Mesenchymal stem cell (in vitro differentiated cells and primary cell): ENCODE measurements at regions not wholly inside any gene's neighbourhood (a gene's known extent, or its start where the extent isn't known, plus 50 kb on each side); places are given as distances from the start of the nearest gene placed in this dataset.

ENCODE experiments used
- DNase-seq: peaks from one replicate; pipeline ENCODE4 v3.0.0-alpha.2; 2013
- H2AFZ ChIP-seq: one replicate; pipeline ENCODE4 v1.6.1; 2013; ENCODE audit warnings: low read depth, mild to moderate bottlenecking, control low read depth, inconsistent platforms, low read length, moderate library complexity
- H2AK5ac ChIP-seq: 2 replicates; pipeline ENCODE4 v1.6.1; 2013; ENCODE audit warnings: low read length, moderate library complexity, mild to moderate bottlenecking, inconsistent platforms; ENCODE audit not compliant: severe bottlenecking
- H2BK120ac ChIP-seq: one replicate; pipeline ENCODE4 v1.6.1; 2013; ENCODE audit warnings: low read depth, mild to moderate bottlenecking, inconsistent platforms, low read length, moderate library complexity
- H2BK12ac ChIP-seq, 2 experiments: one replicate each; pipeline ENCODE4 v1.6.1; 2013; ENCODE audit warnings: inconsistent platforms in 2 of 2, low read length in 2 of 2, mild to moderate bottlenecking in 2 of 2, moderate library complexity in 2 of 2, control low read depth in 1 of 2
- H2BK15ac ChIP-seq: one replicate; pipeline ENCODE4 v1.6.1; 2013; ENCODE audit warnings: mild to moderate bottlenecking, low read depth, inconsistent platforms; ENCODE audit not compliant: poor library complexity, severe bottlenecking
- H2BK5ac ChIP-seq: 2 replicates; pipeline ENCODE4 v1.6.1; 2013; ENCODE audit warnings: low read depth, mild to moderate bottlenecking, low read length, control low read depth, inconsistent platforms; ENCODE audit not compliant: poor library complexity, severe bottlenecking
- H3K14ac ChIP-seq, 2 experiments: one replicate each; pipeline ENCODE4 v1.6.1; 2013; ENCODE audit warnings: inconsistent platforms in 2 of 2, low read length in 2 of 2, control low read depth in 1 of 2, mild to moderate bottlenecking in 1 of 2, moderate library complexity in 1 of 2
- H3K18ac ChIP-seq, 2 experiments: one replicate each; pipeline ENCODE4 v1.6.1; 2013; ENCODE audit warnings: inconsistent platforms in 2 of 2, low read length in 2 of 2, control low read depth in 1 of 2, low read depth in 1 of 2, mild to moderate bottlenecking in 1 of 2
- H3K23ac ChIP-seq, 2 experiments: one replicate each; pipeline ENCODE4 v1.6.1; 2013; ENCODE audit warnings: inconsistent platforms in 2 of 2, low read length in 2 of 2, mild to moderate bottlenecking in 2 of 2, moderate library complexity in 2 of 2, control low read depth in 1 of 2
- H3K27ac ChIP-seq: 2 replicates; pipeline ENCODE4 v1.5.1; 2013; ENCODE audit warnings: mild to moderate bottlenecking, moderate library complexity, low read length, control low read depth, inconsistent platforms; ENCODE audit not compliant: poor library complexity, severe bottlenecking
- H3K27me3 ChIP-seq, 2 experiments: 2 replicates each; pipeline versions ENCODE4 v1.6.1 to v1.7.0; 2013; ENCODE audit warnings: low read length in 2 of 2, mild to moderate bottlenecking in 2 of 2, moderate library complexity in 2 of 2, control low read depth in 1 of 2, inconsistent platforms in 1 of 2; ENCODE audit not compliant: control insufficient read depth in 1 of 2, insufficient read depth in 1 of 2
- H3K36me3 ChIP-seq, 2 experiments: 2 replicates each; pipeline versions ENCODE4 v1.6.1 to v1.7.0; 2013; ENCODE audit warnings: low read length in 2 of 2, control low read depth in 1 of 2, inconsistent platforms in 1 of 2, low read depth in 1 of 2, mild to moderate bottlenecking in 1 of 2; ENCODE audit not compliant: insufficient read depth in 2 of 2, control insufficient read depth in 1 of 2
- H3K4ac ChIP-seq, 2 experiments: one replicate each; pipeline ENCODE4 v1.6.1; 2013; ENCODE audit warnings: inconsistent platforms in 2 of 2, low read length in 2 of 2, mild to moderate bottlenecking in 2 of 2, moderate library complexity in 2 of 2, control low read depth in 1 of 2, low read depth in 1 of 2
- H3K4me1 ChIP-seq: 2 replicates; pipeline ENCODE4 v1.6.1; 2013; ENCODE audit warnings: low read depth, low read length, control low read depth; ENCODE audit not compliant: control insufficient read depth, insufficient read depth
- H3K4me2 ChIP-seq: 2 replicates; pipeline ENCODE4 v1.6.1; 2013; ENCODE audit warnings: low read length, mild to moderate bottlenecking, inconsistent platforms; ENCODE audit not compliant: poor library complexity, severe bottlenecking
- H3K4me3 ChIP-seq, 2 experiments: 2 replicates each; pipeline versions ENCODE4 v1.5.1 to v1.7.0; 2013; ENCODE audit warnings: low read length in 2 of 2, mild to moderate bottlenecking in 2 of 2, control low read depth in 1 of 2, low read depth in 1 of 2; ENCODE audit not compliant: insufficient read depth in 1 of 2
- H3K79me1 ChIP-seq: replicated peaks from 2 replicates; pipeline ENCODE4 v1.6.1; 2013; ENCODE audit warnings: mild to moderate bottlenecking, control low read depth, low read length, inconsistent platforms; ENCODE audit not compliant: poor library complexity, severe bottlenecking
- H3K9ac ChIP-seq: 2 replicates; pipeline ENCODE4 v1.7.0; 2013; ENCODE audit warnings: mild to moderate bottlenecking, low read length, moderate library complexity
- H3K9me3 ChIP-seq: 2 replicates; pipeline ENCODE4 v1.7.0; 2013; ENCODE audit warnings: mild to moderate bottlenecking, low read length; ENCODE audit not compliant: control insufficient read depth
- H4K8ac ChIP-seq: one replicate; pipeline ENCODE4 v1.6.1; 2013; ENCODE audit warnings: inconsistent platforms, mild to moderate bottlenecking, low read length, moderate library complexity
- H4K91ac ChIP-seq: one replicate; pipeline ENCODE4 v1.6.1; 2013; ENCODE audit warnings: mild to moderate bottlenecking, low read length, inconsistent platforms
- WGBS: methylation state at CpG from one replicate; pipeline ENCODE4 v1.1.7; 2013; ENCODE audit warnings: mixed read lengths; 5-methylcytosine and 5-hydroxymethylcytosine counted together

GRCh38 chr7:153446490-153446889, 605.7 kb upstream of the DPP6 start:
- H3K23ac ChIP-seq = no peak overlapping the region
- H3K4me3 ChIP-seq = no peak overlapping the region
- no peaks in the 10 kb centered on the region for H3K27me3 ChIP-seq
- no peak overlapping the region for H2AK5ac ChIP-seq
- no peaks in the 10 kb centered on the region for H3K36me3 ChIP-seq
- no peak overlapping the region for H2BK12ac ChIP-seq
- H3K18ac ChIP-seq = no peak overlapping the region
- H2BK5ac ChIP-seq = no peak overlapping the region
- H2BK15ac ChIP-seq = no peak overlapping the region
- H3K14ac ChIP-seq = no peak overlapping the region
- WGBS = 22% methylated on average over 2 of the region's 2 CpGs
- H4K8ac ChIP-seq = no peak overlapping the region
- H2AFZ ChIP-seq = no peak overlapping the region
- no peak overlapping the region for H3K9ac ChIP-seq
- H3K27ac ChIP-seq = no peak overlapping the region
- H3K4me1 ChIP-seq = no peaks in the 10 kb centered on the region
- H4K91ac ChIP-seq = no peak overlapping the region
- no peak for DNase-seq
- H3K9me3 ChIP-seq = peaks cover 3% of the 10 kb centered on the region
- no peaks in the 10 kb centered on the region for H3K79me1 ChIP-seq
- H3K4me2 ChIP-seq = no peak overlapping the region
- H3K4ac ChIP-seq = no peak overlapping the region
- no peak overlapping the region for H2BK120ac ChIP-seq

DNA sequence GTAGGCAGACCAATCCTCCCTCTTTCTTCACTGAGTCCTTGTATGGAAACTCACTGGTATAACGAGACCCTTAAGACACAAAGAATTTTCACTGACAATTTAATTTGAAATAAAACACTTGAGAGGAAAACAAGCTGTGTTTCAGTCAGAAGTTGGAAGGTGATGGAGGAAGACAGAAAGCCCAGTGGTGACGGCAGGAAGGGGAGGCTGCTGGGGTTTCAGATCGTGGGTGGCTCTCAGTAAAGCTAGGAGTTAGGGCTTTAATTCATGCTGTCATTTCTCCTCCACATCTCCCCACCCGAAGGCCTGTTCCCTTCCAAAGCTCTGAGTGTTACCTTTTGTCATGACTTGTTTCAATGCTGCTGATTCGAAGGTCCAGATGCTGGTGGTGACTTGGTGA, 605.2 kb upstream of the DPP6 start:
- Histone ChIP-seq H3K23ac (no peak overlapping the region), H3K9me3 (peaks cover 3% of the 10 kb centered on the region), H2BK12ac (no peak overlapping the region), H3K9ac (no peak overlapping the region), H3K36me3 (no peaks in the 10 kb centered on the region), H3K14ac (no peak overlapping the region), H3K79me1 (no peaks in the 10 kb centered on the region), H2BK15ac (no peak overlapping the region), H4K91ac (no peak overlapping the region), H3K4ac (no peak overlapping the region), H3K27ac (no peak overlapping the region), H2BK120ac (no peak overlapping the region), H2BK5ac (no peak overlapping the region), H2AK5ac (no peak overlapping the region), H3K4me1 (no peaks in the 10 kb centered on the region), H3K27me3 (no peaks in the 10 kb centered on the region), H3K18ac (no peak overlapping the region), H2AFZ (no peak overlapping the region), H3K4me3 (no peak overlapping the region), H4K8ac (no peak overlapping the region), H3K4me2 (no peak overlapping the region)
- 64% methylated on average over 3 of the region's 5 CpGs for WGBS
- DNase-seq = no peak

DNA sequence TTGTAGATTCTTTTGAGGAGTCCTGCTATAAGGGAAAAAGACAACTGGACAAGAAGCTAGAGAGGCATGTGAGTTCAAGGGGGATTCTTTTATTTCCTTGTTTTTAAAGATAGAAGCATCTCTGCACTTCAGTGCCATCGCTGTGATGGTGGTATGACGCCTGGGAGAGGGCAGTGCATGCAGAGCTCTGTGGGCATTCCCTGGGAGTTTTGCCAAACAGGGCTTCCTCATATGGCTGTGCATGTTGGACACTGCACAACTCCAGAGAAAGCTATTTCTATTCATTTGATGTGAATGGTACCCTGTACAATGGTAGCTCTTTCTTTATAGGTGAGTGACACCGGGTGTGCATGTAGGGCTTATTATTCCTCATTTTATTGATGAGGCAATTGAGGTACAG, 599.5 kb upstream of the DPP6 start:
- 43% methylated on average over 3 of the region's 3 CpGs for WGBS
- no peak overlapping the region for H2BK120ac ChIP-seq
- no peak overlapping the region for H3K4me3 ChIP-seq
- H3K4ac ChIP-seq = no peak overlapping the region
- no peak overlapping the region for H2AFZ ChIP-seq
- H3K23ac ChIP-seq = no peak overlapping the region
- no peak overlapping the region for H2BK5ac ChIP-seq
- no peak overlapping the region for H3K14ac ChIP-seq
- no peak overlapping the region for H2BK15ac ChIP-seq
- no peaks in the 10 kb centered on the region for H3K4me1 ChIP-seq
- no peaks in the 10 kb centered on the region for H3K36me3 ChIP-seq
- no peaks in the 10 kb centered on the region for H3K27me3 ChIP-seq
- H3K9ac ChIP-seq = no peak overlapping the region
- H3K27ac ChIP-seq = no peak overlapping the region
- no peak overlapping the region for H4K8ac ChIP-seq
- H3K4me2 ChIP-seq = no peak overlapping the region
- no peak overlapping the region for H2AK5ac ChIP-seq
- no peak overlapping the region for H4K91ac ChIP-seq
- DNase-seq = no peak
- no peak overlapping the region for H2BK12ac ChIP-seq
- H3K18ac ChIP-seq = no peak overlapping the region
- peaks cover 7% of the 10 kb centered on the region for H3K9me3 ChIP-seq
- H3K79me1 ChIP-seq = no peaks in the 10 kb centered on the region

DNA sequence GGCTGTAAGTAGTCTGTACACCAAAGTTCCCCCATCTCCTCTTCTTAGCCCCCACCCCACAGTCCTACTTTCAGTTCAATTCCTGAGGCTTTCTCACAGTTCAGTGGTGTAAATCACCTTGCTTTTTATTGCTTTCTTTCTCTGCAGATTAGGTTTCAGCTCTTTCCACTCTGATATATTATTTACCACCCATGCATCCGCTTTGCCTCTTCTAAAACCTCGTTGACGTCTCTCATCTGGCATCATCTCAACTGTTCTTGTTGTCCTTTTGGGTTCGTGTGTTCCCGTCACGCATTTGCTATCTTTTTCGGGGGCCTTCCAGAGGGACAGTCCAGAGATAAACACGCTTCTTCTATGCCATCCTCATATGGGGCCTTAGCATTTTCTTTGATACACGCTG, 597.9 kb upstream of the DPP6 start:
- H3K18ac ChIP-seq = no peak overlapping the region
- no peak overlapping the region for H3K14ac ChIP-seq
- no peak overlapping the region for H2AK5ac ChIP-seq
- no peak overlapping the region for H3K4me3 ChIP-seq
- H3K4me1 ChIP-seq = no peaks in the 10 kb centered on the region
- H3K4me2 ChIP-seq = no peak overlapping the region
- H3K27me3 ChIP-seq = no peaks in the 10 kb centered on the region
- H3K4ac ChIP-seq = no peak overlapping the region
- no peak overlapping the region for H2BK120ac ChIP-seq
- H3K79me1 ChIP-seq = no peaks in the 10 kb centered on the region
- H4K8ac ChIP-seq = no peak overlapping the region
- no peaks in the 10 kb centered on the region for H3K36me3 ChIP-seq
- no peak overlapping the region for H3K9ac ChIP-seq
- 77% methylated on average over 9 of the region's 9 CpGs for WGBS
- peaks cover 7% of the 10 kb centered on the region for H3K9me3 ChIP-seq
- H2AFZ ChIP-seq = no peak overlapping the region
- H2BK12ac ChIP-seq = no peak overlapping the region
- no peak overlapping the region for H2BK5ac ChIP-seq
- no peak overlapping the region for H3K23ac ChIP-seq
- no peak overlapping the region for H2BK15ac ChIP-seq
- DNase-seq = no peak
- H3K27ac ChIP-seq = no peak overlapping the region
- H4K91ac ChIP-seq = no peak overlapping the region
